ENCODE measurements at regions not wholly inside any gene's neighbourhood (a gene's known extent, or its start where the extent isn't known, plus 50 kb on each side); places are given as distances from the start of the nearest gene placed in this dataset.
"Not testable (repeated sequence)": the region's sequence is repeated elsewhere in the genome, so short reads cannot be mapped to it uniquely, and the experiment has no call there.

DNA sequence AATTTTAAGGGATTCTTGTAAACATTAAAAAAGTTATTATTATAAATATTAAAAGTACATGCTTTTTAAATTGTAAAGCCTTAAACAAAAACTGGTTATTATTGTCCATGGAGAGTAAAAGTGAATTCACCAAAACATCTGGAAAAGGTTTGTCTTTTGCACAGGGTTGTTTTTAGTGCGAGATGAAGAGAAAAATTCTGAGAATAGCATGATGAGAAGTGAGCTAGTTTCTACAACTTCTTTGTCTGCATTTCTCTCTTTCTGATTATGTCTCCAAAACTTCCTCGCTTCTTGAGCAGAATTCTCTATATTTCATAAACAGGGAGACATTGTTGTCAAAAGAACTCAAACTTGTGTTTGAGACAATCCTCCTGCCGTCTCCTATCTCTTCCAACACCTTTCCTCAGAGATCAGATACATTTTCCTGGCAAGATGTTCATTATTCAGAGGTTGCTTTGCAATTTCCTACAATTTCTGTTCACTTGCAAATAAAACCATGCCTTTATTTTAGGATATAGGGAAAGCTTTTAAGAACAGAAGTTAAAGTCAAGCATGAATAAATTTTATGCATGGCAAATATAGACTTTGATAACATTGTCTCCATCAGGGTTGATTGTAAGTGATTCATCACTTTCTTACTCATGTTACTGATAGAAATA lies 372.1 kb upstream of the NPVF start:
- Histone ChIP-seq H3K4me1 (ENCODE audit: control insufficient read depth, insufficient read depth, low read length) (no peaks in the 10 kb centered on the region), H3K9me3 (ENCODE audit: control insufficient read depth, low read length) (no peaks in the 10 kb centered on the region), H3K27ac (ENCODE audit: insufficient read depth, low read depth, low read length, poor library complexity, severe bottlenecking) (no peak overlapping the region), H3K4me3 (ENCODE audit: insufficient read depth, low read depth, low read length) (no peak overlapping the region), H3K27me3 (ENCODE audit: control insufficient read depth, insufficient read depth, low read length, poor library complexity, severe bottlenecking) (no peaks in the 10 kb centered on the region), H3K36me3 (ENCODE audit: control insufficient read depth, insufficient read depth, low read length) (no peaks in the 10 kb centered on the region)
- 94 to 98% methylated on average over 3 of the region's 3 CpGs for WGBS, 2 experiments

DNA sequence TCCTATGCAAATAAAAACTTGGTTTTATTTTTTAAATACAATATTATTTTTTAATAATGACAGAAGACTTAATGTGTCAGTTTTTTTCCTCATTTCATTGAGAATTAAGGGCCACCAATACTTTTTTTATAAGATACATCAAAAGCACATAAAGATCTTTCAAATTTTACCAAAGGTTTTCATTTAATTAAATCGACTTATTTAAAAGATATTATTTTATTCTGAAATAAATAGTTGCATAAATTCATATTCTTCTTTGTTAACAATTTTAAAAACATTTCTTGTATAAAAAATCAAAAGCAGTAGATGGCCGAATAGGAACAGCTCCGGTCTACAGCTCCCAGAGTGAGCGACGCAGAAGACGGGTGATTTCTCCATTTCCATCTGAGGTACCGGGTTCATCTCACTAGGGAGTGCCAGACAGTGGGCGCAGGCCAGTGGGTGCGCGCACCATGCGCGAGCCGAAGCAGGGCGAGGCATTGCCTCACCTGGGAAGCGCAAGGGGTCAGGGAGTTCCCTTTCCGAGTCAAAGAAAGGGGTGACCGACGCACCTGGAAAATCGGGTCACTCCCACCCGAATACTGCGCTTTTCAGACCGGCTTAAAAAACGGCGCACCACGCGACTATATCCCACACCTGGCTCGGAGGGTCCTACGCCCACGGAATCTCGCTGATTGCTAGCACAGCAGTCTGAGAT lies 374.6 kb upstream of the NPVF start:
- not testable (repeated sequence) for H3K4me1 ChIP-seq (ENCODE audit: control insufficient read depth, insufficient read depth, low read length); H3K9me3 ChIP-seq (ENCODE audit: control insufficient read depth, low read length); H3K27me3 ChIP-seq (ENCODE audit: control insufficient read depth, insufficient read depth, low read length, poor library complexity, severe bottlenecking); H3K27ac ChIP-seq (ENCODE audit: insufficient read depth, low read depth, low read length, poor library complexity, severe bottlenecking); H3K36me3 ChIP-seq (ENCODE audit: control insufficient read depth, insufficient read depth, low read length)
- peak overlapping the region; percentile 10 for H3K4me3 ChIP-seq (ENCODE audit: insufficient read depth, low read depth, low read length)
- WGBS, 2 experiments = 9 to 11% methylated on average over 22 to 26 of the region's 30 CpGs

DNA sequence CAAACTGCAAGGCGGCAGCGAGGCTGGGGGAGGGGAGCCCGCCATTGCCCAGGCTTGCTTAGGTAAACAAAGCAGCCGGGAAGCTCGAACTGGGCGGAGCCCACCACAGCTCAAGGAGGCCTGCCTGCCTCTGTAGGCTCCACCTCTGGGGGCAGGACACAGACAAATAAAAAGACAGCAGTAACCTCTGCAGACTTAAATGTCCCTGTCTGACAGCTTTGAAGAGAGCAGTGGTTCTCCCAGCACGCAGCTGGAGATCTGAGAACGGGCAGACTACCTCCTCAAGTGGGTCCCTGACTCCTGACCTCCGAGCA lies 375.1 kb upstream of the NPVF start:
- not testable (repeated sequence) for H3K27me3 ChIP-seq (ENCODE audit: control insufficient read depth, insufficient read depth, low read length, poor library complexity, severe bottlenecking)
- no CpG with 5 or more reads among the region's 9 CpGs for WGBS, 2 experiments

DNA sequence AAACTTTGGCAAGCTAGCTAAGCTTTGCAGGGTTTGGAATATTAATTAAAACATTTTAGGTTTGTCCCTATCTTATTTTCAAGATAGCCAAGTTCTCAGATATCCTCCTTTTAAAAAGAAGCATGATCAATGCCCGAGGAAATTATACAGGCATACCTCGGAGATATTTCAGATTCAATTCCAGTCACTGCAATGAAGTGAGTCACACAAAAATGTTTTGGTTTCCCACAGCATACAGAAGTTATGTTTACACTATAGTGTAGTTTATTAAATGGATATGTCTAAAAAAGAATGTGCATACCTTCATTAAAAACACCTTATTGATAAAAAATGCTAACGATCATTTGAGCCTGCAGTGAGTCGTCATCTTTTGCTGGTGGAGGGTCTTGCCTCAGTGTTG lies 382.9 kb upstream of the NPVF start:
- Histone ChIP-seq H3K4me1 (ENCODE audit: control insufficient read depth, insufficient read depth, low read length) (no peaks in the 10 kb centered on the region), H3K27ac (ENCODE audit: insufficient read depth, low read depth, low read length, poor library complexity, severe bottlenecking) (no peak overlapping the region), H3K27me3 (ENCODE audit: control insufficient read depth, insufficient read depth, low read length, poor library complexity, severe bottlenecking) (no peaks in the 10 kb centered on the region), H3K9me3 (ENCODE audit: control insufficient read depth, low read length) (no peaks in the 10 kb centered on the region), H3K36me3 (ENCODE audit: control insufficient read depth, insufficient read depth, low read length) (no peaks in the 10 kb centered on the region), H3K4me3 (ENCODE audit: insufficient read depth, low read depth, low read length) (no peak overlapping the region)
- WGBS, 2 experiments = 95 to 98% methylated on average over 4 of the region's 4 CpGs

More for the DNA sequence above, 375.1 kb upstream of the NPVF start:
- H3K9me3 ChIP-seq (ENCODE audit: control insufficient read depth, low read length); H3K36me3 ChIP-seq (ENCODE audit: control insufficient read depth, insufficient read depth, low read length); H3K4me3 ChIP-seq (ENCODE audit: insufficient read depth, low read depth, low read length); H3K4me1 ChIP-seq (ENCODE audit: control insufficient read depth, insufficient read depth, low read length); H3K27ac ChIP-seq (ENCODE audit: insufficient read depth, low read depth, low read length, poor library complexity, severe bottlenecking): not testable (repeated sequence)

DNA sequence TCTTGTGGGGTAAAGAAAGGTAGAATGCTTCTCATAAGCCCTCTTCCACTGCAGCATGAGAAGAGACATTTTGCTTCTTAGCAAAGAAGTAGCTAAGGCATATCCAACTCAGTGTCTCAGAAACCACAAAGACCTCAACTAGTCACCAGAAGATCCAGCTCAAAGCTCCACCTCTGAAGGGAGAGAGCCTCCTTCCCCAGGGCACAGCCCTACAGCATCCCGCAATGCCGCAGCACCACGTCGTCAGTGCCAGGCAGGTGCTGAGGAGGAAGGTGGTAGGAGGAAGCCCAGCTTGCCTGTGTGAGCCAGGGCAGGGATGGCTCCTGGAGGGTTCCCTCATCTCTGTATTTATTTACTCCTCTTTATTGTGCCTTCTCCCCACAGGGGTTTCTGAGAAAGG lies 385.6 kb upstream of the NPVF start:
- H3K4me1 ChIP-seq (ENCODE audit: control insufficient read depth, insufficient read depth, low read length) = no peaks in the 10 kb centered on the region
- H3K27ac ChIP-seq (ENCODE audit: insufficient read depth, low read depth, low read length, poor library complexity, severe bottlenecking) = no peak overlapping the region
- H3K27me3 ChIP-seq (ENCODE audit: control insufficient read depth, insufficient read depth, low read length, poor library complexity, severe bottlenecking) = no peaks in the 10 kb centered on the region
- H3K4me3 ChIP-seq (ENCODE audit: insufficient read depth, low read depth, low read length) = no peak overlapping the region
- H3K9me3 ChIP-seq (ENCODE audit: control insufficient read depth, low read length) = no peaks in the 10 kb centered on the region
- 89 to 93% methylated on average over 4 of the region's 4 CpGs for WGBS, 2 experiments
- H3K36me3 ChIP-seq (ENCODE audit: control insufficient read depth, insufficient read depth, low read length) = no peaks in the 10 kb centered on the region

DNA sequence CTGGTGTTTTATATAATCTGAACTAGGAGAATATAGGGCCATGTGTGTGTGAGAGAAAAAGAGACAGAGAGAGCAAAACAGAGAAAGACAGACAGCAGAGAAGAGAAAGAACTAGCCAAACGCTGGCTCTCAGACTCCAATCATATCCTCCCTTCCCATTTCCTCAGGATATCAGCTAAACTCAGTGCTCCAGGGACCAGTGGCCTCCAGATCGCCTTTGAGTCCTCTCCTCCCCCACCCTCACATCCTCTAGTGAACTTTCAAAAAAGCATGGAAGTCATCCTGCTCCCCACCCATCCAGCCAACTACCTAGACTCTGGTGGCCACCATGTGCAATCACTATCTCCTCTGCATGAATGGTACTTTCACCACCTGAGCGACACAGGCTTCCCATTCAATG lies 386.1 kb upstream of the NPVF start:
- no peaks in the 10 kb centered on the region for H3K4me1 ChIP-seq (ENCODE audit: control insufficient read depth, insufficient read depth, low read length)
- 85 to 89% methylated on average over 3 of the region's 3 CpGs for WGBS, 2 experiments
- H3K27me3 ChIP-seq (ENCODE audit: control insufficient read depth, insufficient read depth, low read length, poor library complexity, severe bottlenecking) = no peaks in the 10 kb centered on the region
- no peaks in the 10 kb centered on the region for H3K36me3 ChIP-seq (ENCODE audit: control insufficient read depth, insufficient read depth, low read length)
- H3K4me3 ChIP-seq (ENCODE audit: insufficient read depth, low read depth, low read length) = no peak overlapping the region
- H3K27ac ChIP-seq (ENCODE audit: insufficient read depth, low read depth, low read length, poor library complexity, severe bottlenecking) = no peak overlapping the region
- no peaks in the 10 kb centered on the region for H3K9me3 ChIP-seq (ENCODE audit: control insufficient read depth, low read length)

DNA sequence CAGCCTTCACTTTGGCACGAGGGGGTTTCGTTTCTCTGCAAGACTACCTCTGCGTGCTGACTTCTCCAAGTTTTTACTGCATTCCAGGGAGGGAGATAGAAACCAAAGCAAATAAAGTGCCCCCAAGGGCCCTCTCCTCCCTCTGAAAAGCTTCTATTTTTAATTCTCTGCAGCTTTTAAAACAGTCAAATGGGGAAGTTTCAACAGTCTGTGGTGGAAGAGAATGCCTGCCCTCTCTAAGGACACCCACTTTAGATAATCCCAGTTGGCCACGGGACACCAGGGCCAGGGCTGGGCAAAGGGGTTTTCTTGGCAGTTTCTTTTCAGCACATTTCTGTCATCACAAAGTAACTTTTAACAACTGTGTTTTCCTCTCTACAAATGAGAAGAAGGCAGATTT lies 386.7 kb upstream of the NPVF start:
- no peaks in the 10 kb centered on the region for H3K9me3 ChIP-seq (ENCODE audit: control insufficient read depth, low read length)
- H3K27me3 ChIP-seq (ENCODE audit: control insufficient read depth, insufficient read depth, low read length, poor library complexity, severe bottlenecking) = no peaks in the 10 kb centered on the region
- no peak overlapping the region for H3K27ac ChIP-seq (ENCODE audit: insufficient read depth, low read depth, low read length, poor library complexity, severe bottlenecking)
- no peaks in the 10 kb centered on the region for H3K36me3 ChIP-seq (ENCODE audit: control insufficient read depth, insufficient read depth, low read length)
- 95 to 96% methylated on average over 4 of the region's 4 CpGs for WGBS, 2 experiments
- no peak overlapping the region for H3K4me3 ChIP-seq (ENCODE audit: insufficient read depth, low read depth, low read length)
- H3K4me1 ChIP-seq (ENCODE audit: control insufficient read depth, insufficient read depth, low read length) = no peaks in the 10 kb centered on the region

DNA sequence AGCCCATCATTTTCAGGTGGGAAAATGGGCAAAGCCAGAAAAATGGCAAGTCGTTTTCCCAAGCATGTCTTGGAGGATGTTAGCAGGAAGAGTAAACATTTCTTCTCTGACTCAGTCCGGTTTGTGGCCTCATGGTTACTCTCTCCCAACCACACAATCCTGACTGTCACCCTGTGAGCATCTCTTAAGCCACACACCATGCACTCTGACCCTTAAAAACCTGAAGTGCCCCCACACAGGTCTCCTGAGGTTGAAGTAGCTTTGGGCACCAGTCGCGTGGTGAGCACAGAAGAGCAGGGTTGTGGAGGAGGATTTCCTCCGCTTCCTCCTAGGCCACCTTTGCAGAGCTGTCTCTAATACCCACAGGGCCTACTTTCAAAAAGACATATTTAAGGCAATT lies 387.3 kb upstream of the NPVF start:
- WGBS, 2 experiments = 91 to 93% methylated on average over 5 of the region's 5 CpGs

DNA sequence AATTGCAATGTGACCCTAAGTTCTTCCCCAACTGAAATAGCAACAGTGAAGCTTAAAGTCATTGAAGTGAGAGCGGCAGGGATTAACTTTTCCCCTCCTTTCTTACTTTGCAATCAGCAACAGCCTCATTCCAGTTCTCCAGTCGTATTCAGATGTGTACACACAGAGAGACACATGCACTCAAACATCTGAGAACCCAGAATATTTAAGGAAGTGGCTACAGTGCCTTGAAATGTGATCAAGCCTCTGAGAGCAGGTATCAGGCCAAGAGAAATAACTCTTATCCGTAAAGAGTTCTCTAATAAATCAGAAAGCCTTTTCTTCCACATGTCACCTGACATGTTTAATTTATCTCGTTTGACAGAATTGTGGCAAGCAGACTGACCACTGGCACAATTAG lies 388.9 kb upstream of the NPVF start:
- Histone ChIP-seq H3K36me3 (ENCODE audit: control insufficient read depth, insufficient read depth, low read length) (no peaks in the 10 kb centered on the region), H3K4me3 (ENCODE audit: insufficient read depth, low read depth, low read length) (no peak overlapping the region), H3K27me3 (ENCODE audit: control insufficient read depth, insufficient read depth, low read length, poor library complexity, severe bottlenecking) (no peaks in the 10 kb centered on the region), H3K9me3 (ENCODE audit: control insufficient read depth, low read length) (no peaks in the 10 kb centered on the region), H3K27ac (ENCODE audit: insufficient read depth, low read depth, low read length, poor library complexity, severe bottlenecking) (no peak overlapping the region), H3K4me1 (ENCODE audit: control insufficient read depth, insufficient read depth, low read length) (no peaks in the 10 kb centered on the region)
- 83 to 90% methylated on average over 4 of the region's 4 CpGs for WGBS, 2 experiments

More for the DNA sequence above, 387.3 kb upstream of the NPVF start:
- no peaks in the 10 kb centered on the region for H3K4me1 ChIP-seq (ENCODE audit: control insufficient read depth, insufficient read depth, low read length)
- no peaks in the 10 kb centered on the region for H3K36me3 ChIP-seq (ENCODE audit: control insufficient read depth, insufficient read depth, low read length)
- no peaks in the 10 kb centered on the region for H3K27me3 ChIP-seq (ENCODE audit: control insufficient read depth, insufficient read depth, low read length, poor library complexity, severe bottlenecking)
- no peak overlapping the region for H3K27ac ChIP-seq (ENCODE audit: insufficient read depth, low read depth, low read length, poor library complexity, severe bottlenecking)
- H3K4me3 ChIP-seq (ENCODE audit: insufficient read depth, low read depth, low read length) = no peak overlapping the region
- no peaks in the 10 kb centered on the region for H3K9me3 ChIP-seq (ENCODE audit: control insufficient read depth, low read length)

DNA sequence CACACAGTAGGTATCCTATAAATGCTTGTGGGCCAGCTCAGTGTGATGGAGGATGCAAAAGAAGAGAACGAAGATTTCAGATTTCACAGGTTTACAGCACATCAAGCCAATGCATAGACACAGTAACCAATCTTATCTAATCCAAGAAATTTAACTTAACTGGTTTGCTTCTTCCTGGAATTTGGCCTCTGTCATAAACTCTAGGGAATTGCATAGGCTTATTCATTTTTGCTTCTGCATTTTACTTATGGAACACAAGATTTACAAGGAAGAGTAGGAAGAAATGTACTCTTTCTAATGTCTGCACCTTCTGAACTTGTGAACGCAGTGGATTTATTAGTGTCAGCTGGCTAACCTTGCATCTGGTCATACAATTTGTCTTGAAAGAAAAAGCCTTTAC lies 389.4 kb upstream of the NPVF start:
- H3K27me3 ChIP-seq (ENCODE audit: control insufficient read depth, insufficient read depth, low read length, poor library complexity, severe bottlenecking) = no peaks in the 10 kb centered on the region
- H3K4me1 ChIP-seq (ENCODE audit: control insufficient read depth, insufficient read depth, low read length) = no peaks in the 10 kb centered on the region
- no peaks in the 10 kb centered on the region for H3K9me3 ChIP-seq (ENCODE audit: control insufficient read depth, low read length)
- WGBS, 2 experiments = 83 to 96% methylated on average over 2 of the region's 2 CpGs
- H3K36me3 ChIP-seq (ENCODE audit: control insufficient read depth, insufficient read depth, low read length) = no peaks in the 10 kb centered on the region
- no peak overlapping the region for H3K4me3 ChIP-seq (ENCODE audit: insufficient read depth, low read depth, low read length)
- no peak overlapping the region for H3K27ac ChIP-seq (ENCODE audit: insufficient read depth, low read depth, low read length, poor library complexity, severe bottlenecking)
